ENCODE measurements at regions not wholly inside any gene's neighbourhood (a gene's known extent, or its start where the extent isn't known, plus 50 kb on each side); places are given as distances from the start of the nearest gene placed in this dataset.

DNA sequence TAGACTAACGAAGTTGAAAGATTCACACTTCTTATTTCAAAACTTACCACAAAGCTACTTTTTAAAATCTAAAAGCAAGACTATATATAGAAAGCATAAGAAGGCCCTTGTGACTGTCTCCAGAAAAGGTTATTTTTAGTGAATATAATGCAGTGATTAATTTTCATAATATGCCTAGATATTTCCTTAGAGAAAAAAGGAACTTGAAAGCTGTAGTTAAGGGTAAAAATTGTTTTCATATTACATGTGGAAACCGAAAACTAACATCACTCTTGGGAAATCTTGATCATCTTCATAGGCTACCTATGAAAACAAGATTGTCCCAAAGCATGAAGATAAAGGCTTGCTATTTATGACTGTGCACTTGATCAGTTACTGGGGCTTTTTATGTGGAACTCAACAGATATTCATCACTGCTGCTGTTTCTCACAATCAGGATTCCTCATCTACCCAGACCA is 223.2 kb downstream of the SH2D4B start:
- no peak for TF ChIP-seq EZH2phosphoT487 (IDR thresholded peaks at IDR 0.05; ENCODE audit: borderline replicate concordance, low read depth, low read length)
- TF ChIP-seq, protein P1, sequence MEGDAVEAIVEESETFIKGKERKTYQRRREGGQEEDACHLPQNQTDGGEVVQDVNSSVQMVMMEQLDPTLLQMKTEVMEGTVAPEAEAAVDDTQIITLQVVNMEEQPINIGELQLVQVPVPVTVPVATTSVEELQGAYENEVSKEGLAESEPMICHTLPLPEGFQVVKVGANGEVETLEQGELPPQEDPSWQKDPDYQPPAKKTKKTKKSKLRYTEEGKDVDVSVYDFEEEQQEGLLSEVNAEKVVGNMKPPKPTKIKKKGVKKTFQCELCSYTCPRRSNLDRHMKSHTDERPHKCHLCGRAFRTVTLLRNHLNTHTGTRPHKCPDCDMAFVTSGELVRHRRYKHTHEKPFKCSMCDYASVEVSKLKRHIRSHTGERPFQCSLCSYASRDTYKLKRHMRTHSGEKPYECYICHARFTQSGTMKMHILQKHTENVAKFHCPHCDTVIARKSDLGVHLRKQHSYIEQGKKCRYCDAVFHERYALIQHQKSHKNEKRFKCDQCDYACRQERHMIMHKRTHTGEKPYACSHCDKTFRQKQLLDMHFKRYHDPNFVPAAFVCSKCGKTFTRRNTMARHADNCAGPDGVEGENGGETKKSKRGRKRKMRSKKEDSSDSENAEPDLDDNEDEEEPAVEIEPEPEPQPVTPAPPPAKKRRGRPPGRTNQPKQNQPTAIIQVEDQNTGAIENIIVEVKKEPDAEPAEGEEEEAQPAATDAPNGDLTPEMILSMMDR (conservative IDR thresholded peaks at IDR 0.05; ENCODE audit: low read length), result no peak

Data from OCI-LY7 (cell line).